NB4 (cell line): ENCODE measurements at regions not wholly inside any gene's neighbourhood (a gene's known extent, or its start where the extent isn't known, plus 50 kb on each side); places are given as distances from the start of the nearest gene placed in this dataset.

Source experiments
- CTCF ChIP-seq: IDR thresholded peaks from one replicate; pipeline ENCODE4 v1.5.1; 2012; ENCODE audit warnings: low read depth, low read length
- POLR2A ChIP-seq: IDR thresholded peaks from 2 replicates; pipeline ENCODE4 v1.6.1; 2011; ENCODE audit warnings: mild to moderate bottlenecking; ENCODE audit not compliant: insufficient read length; ENCODE audit errors: extremely low read depth

- TF ChIP-seq CTCF, result no peak
- no peak for TF ChIP-seq POLR2A
Measured at GRCh38 chr12:20148241-20148640, 220.1 kb upstream of the PDE3A start.
